ENCODE measurements at regions not wholly inside any gene's neighbourhood (a gene's known extent, or its start where the extent isn't known, plus 50 kb on each side); places are given as distances from the start of the nearest gene placed in this dataset.

GRCh38 chr17:5922476-5922875 lies 147.7 kb upstream of the WSCD1 start:
- no peak for TF ChIP-seq CTCF (IDR thresholded peaks at IDR 0.05; ENCODE audit: insufficient read depth, low read length, poor library complexity, severe bottlenecking)
- no peak for TF ChIP-seq EZH2phosphoT487 (conservative IDR thresholded peaks at IDR 0.05; ENCODE audit: low read length)

Data from SU-DHL-6 (cell line).